MM.1S (cell line): ENCODE measurements at regions not wholly inside any gene's neighbourhood (a gene's known extent, or its start where the extent isn't known, plus 50 kb on each side); places are given as distances from the start of the nearest gene placed in this dataset.

Source experiments
- DNase-seq: peaks from one replicate; pipeline ENCODE4 v3.0.0-alpha.2; 2015
- H2AFZ ChIP-seq: fragments of 300-600 bp; sonication (generic); 2 replicates; pipeline ENCODE4 v1.6.0; 2016; ENCODE audit warnings: antibody characterized with exemption, low read length
- H3F3A ChIP-seq: fragments of 300-600 bp; sonication (generic); 2 replicates; pipeline ENCODE4 v1.6.1; 2016; ENCODE audit warnings: mild to moderate bottlenecking, antibody characterized with exemption, low read length, moderate library complexity, mixed read lengths; ENCODE audit not compliant: insufficient read depth
- H3K27ac ChIP-seq: fragments of 300-600 bp; sonication (generic); 2 replicates; pipeline ENCODE4 v1.5.1; 2016; ENCODE audit warnings: mild to moderate bottlenecking, low read length
- H3K27me3 ChIP-seq: fragments of 300-600 bp; sonication (generic); replicated peaks from 2 replicates; pipeline ENCODE4 v1.6.0; 2016; ENCODE audit warnings: low read length; ENCODE audit not compliant: insufficient read depth
- H3K36me3 ChIP-seq: fragments of 300-600 bp; sonication (generic); replicated peaks from 2 replicates; pipeline ENCODE4 v1.6.1; 2016; ENCODE audit warnings: mild to moderate bottlenecking, low read length, mixed read lengths; ENCODE audit not compliant: insufficient read depth
- H3K4me1 ChIP-seq: fragments of 300-600 bp; sonication (generic); 2 replicates; pipeline ENCODE4 v1.6.1; 2016; ENCODE audit warnings: low read length, mixed read lengths
- H3K4me2 ChIP-seq: fragments of 300-600 bp; sonication (generic); 2 replicates; pipeline ENCODE4 v1.6.0; 2016; ENCODE audit warnings: low read depth, low read length
- H3K4me3 ChIP-seq: fragments of 300-600 bp; sonication (generic); 2 replicates; pipeline ENCODE4 v1.5.1; 2016; ENCODE audit warnings: low read length, mixed read lengths
- H3K79me2 ChIP-seq: fragments of 300-600 bp; sonication (generic); 2 replicates; pipeline ENCODE4 v1.6.1; 2016; ENCODE audit warnings: mixed run types, low read length, mixed read lengths
- H3K9ac ChIP-seq: fragments of 300-600 bp; sonication (generic); 2 replicates; pipeline ENCODE4 v1.6.1; 2016; ENCODE audit warnings: low read length, mixed read lengths
- H3K9me2 ChIP-seq: fragments of 300-600 bp; sonication (generic); replicated peaks from 2 replicates; pipeline ENCODE4 v1.6.1; 2016; ENCODE audit warnings: mild to moderate bottlenecking, low read length, mixed read lengths; ENCODE audit not compliant: insufficient read depth
- H3K9me3 ChIP-seq: fragments of 300-600 bp; sonication (generic); replicated peaks from 2 replicates; pipeline ENCODE4 v1.6.1; 2016; ENCODE audit warnings: mild to moderate bottlenecking, low read length, mixed read lengths; ENCODE audit not compliant: insufficient read depth
- H4K20me1 ChIP-seq: fragments of 300-600 bp; sonication (generic); 2 replicates; pipeline ENCODE4 v1.6.1; 2016; ENCODE audit warnings: mild to moderate bottlenecking, low read length, moderate library complexity, mixed read lengths; ENCODE audit not compliant: insufficient read depth
- EZH2 ChIP-seq: fragments of 300-600 bp; sonication (generic); optimal IDR thresholded peaks from 2 replicates; pipeline ENCODE3; 2017; ENCODE audit warnings: low read depth, mild to moderate bottlenecking, antibody characterized with exemption, low read length, mixed read lengths
- EZH2phosphoT487 ChIP-seq: fragments of 300-600 bp; sonication (generic); IDR thresholded peaks from 2 replicates; pipeline ENCODE4 v1.6.1; 2018; ENCODE audit warnings: antibody characterized with exemption, low read length
- TF ChIP-seq, protein P1 (sequence below): fragments of 300-600 bp; sonication (generic); IDR thresholded peaks from 2 replicates; pipeline ENCODE4 v1.5.1; 2016; ENCODE audit warnings: antibody characterized with exemption, low read length, mixed read lengths

- Histone ChIP-seq H3K4me3 (no peak overlapping the region), H3K4me1 (no peaks in the 10 kb centered on the region), H4K20me1 (no peaks in the 10 kb centered on the region), H3K27ac (peak overlapping the region; percentile 15; the same call in 1 of the 2 replicates), H3K9me2 (no peaks in the 10 kb centered on the region), H3K9me3 (no peaks in the 10 kb centered on the region), H3K79me2 (no peaks in the 10 kb centered on the region), H3K9ac (no peak overlapping the region), H2AFZ (no peak overlapping the region), H3F3A (no peaks in the 10 kb centered on the region), H3K36me3 (no peaks in the 10 kb centered on the region), H3K27me3 (no peaks in the 10 kb centered on the region), H3K4me2 (no peak overlapping the region)
- TF ChIP-seq, protein P1, sequence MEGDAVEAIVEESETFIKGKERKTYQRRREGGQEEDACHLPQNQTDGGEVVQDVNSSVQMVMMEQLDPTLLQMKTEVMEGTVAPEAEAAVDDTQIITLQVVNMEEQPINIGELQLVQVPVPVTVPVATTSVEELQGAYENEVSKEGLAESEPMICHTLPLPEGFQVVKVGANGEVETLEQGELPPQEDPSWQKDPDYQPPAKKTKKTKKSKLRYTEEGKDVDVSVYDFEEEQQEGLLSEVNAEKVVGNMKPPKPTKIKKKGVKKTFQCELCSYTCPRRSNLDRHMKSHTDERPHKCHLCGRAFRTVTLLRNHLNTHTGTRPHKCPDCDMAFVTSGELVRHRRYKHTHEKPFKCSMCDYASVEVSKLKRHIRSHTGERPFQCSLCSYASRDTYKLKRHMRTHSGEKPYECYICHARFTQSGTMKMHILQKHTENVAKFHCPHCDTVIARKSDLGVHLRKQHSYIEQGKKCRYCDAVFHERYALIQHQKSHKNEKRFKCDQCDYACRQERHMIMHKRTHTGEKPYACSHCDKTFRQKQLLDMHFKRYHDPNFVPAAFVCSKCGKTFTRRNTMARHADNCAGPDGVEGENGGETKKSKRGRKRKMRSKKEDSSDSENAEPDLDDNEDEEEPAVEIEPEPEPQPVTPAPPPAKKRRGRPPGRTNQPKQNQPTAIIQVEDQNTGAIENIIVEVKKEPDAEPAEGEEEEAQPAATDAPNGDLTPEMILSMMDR = no peak
- TF ChIP-seq EZH2phosphoT487 = no peak
- TF ChIP-seq EZH2 = no peak
- DNase-seq = peak; percentile 34
These were observed 410.2 kb downstream of the MMUT start for GRCh38 chr6:49052901-49053300.

GRCh38 chr6:49051281-49051680 is 411.8 kb downstream of the MMUT start:
- Histone ChIP-seq H3K4me3 (no peak overlapping the region), H3K9me3 (no peaks in the 10 kb centered on the region), H3K27ac (no peak overlapping the region), H2AFZ (no peak overlapping the region), H3K36me3 (no peaks in the 10 kb centered on the region), H3K4me2 (no peak overlapping the region), H3K9me2 (no peaks in the 10 kb centered on the region), H3F3A (no peaks in the 10 kb centered on the region), H3K9ac (no peak overlapping the region), H3K79me2 (no peaks in the 10 kb centered on the region), H3K4me1 (no peaks in the 10 kb centered on the region), H4K20me1 (no peaks in the 10 kb centered on the region), H3K27me3 (no peaks in the 10 kb centered on the region)
- no peak for TF ChIP-seq EZH2
- TF ChIP-seq, protein P1 = no peak
- DNase-seq = no peak

- no peaks in the 10 kb centered on the region for H3K4me1 ChIP-seq
- no peak overlapping the region for H3K27ac ChIP-seq
- H3K36me3 ChIP-seq = no peaks in the 10 kb centered on the region
- H3F3A ChIP-seq = no peaks in the 10 kb centered on the region
- TF ChIP-seq, protein P1 = no peak
- TF ChIP-seq EZH2 (no peak), EZH2phosphoT487 (no peak)
- no peak overlapping the region for H3K9ac ChIP-seq
- no peaks in the 10 kb centered on the region for H3K9me3 ChIP-seq
- no peaks in the 10 kb centered on the region for H3K9me2 ChIP-seq
- DNase-seq = no peak
- H4K20me1 ChIP-seq = no peaks in the 10 kb centered on the region
- no peak overlapping the region for H2AFZ ChIP-seq
- H3K4me3 ChIP-seq = no peak overlapping the region
- H3K79me2 ChIP-seq = no peaks in the 10 kb centered on the region
- no peaks in the 10 kb centered on the region for H3K27me3 ChIP-seq
- H3K4me2 ChIP-seq = no peak overlapping the region
These were observed 412.5 kb downstream of the MMUT start for GRCh38 chr6:49050584-49050983.
